Trophoblast cell (in vitro differentiated cells and primary cell): ENCODE measurements at regions not wholly inside any gene's neighbourhood (a gene's known extent, or its start where the extent isn't known, plus 50 kb on each side); places are given as distances from the start of the nearest gene placed in this dataset.

Source experiments
- DNase-seq, 2 donors: peaks; one replicate each; pipeline ENCODE4 v3.0.0-alpha.2; 2016
- H2AFZ ChIP-seq: 2 replicates; pipeline ENCODE4 v1.6.1; 2013; ENCODE audit warnings: low read length, moderate library complexity, mild to moderate bottlenecking; ENCODE audit not compliant: insufficient read depth, poor library complexity
- H2AK5ac ChIP-seq: 2 replicates; pipeline ENCODE4 v1.6.1; 2013; ENCODE audit warnings: mild to moderate bottlenecking, low read length
- H2BK120ac ChIP-seq: 2 replicates; pipeline ENCODE4 v1.6.1; 2013; ENCODE audit warnings: low read length, mild to moderate bottlenecking, moderate library complexity; ENCODE audit not compliant: insufficient read depth, poor library complexity
- H2BK12ac ChIP-seq: 2 replicates; pipeline ENCODE4 v1.6.1; 2013; ENCODE audit warnings: mild to moderate bottlenecking, low read length, moderate library complexity
- H2BK5ac ChIP-seq: 2 replicates; pipeline ENCODE4 v1.6.1; 2013; ENCODE audit warnings: low read length, low read depth, moderate library complexity, mild to moderate bottlenecking; ENCODE audit not compliant: poor library complexity
- H3K14ac ChIP-seq: 2 replicates; pipeline ENCODE4 v1.6.1; 2013; ENCODE audit warnings: mild to moderate bottlenecking, low read length
- H3K18ac ChIP-seq: 2 replicates; pipeline ENCODE4 v1.6.1; 2013; ENCODE audit warnings: mild to moderate bottlenecking, low read length
- H3K23ac ChIP-seq: 2 replicates; pipeline ENCODE4 v1.6.1; 2013; ENCODE audit warnings: low read length
- H3K27ac ChIP-seq: 2 replicates; pipeline ENCODE4 v1.5.1; 2013; ENCODE audit warnings: low read depth, mild to moderate bottlenecking, inconsistent platforms, low read length, moderate library complexity
- H3K27me3 ChIP-seq: 2 replicates; pipeline ENCODE4 v1.6.1; 2013; ENCODE audit warnings: inconsistent platforms, mild to moderate bottlenecking, low read length, moderate library complexity; ENCODE audit not compliant: insufficient read depth
- H3K36me3 ChIP-seq, 2 experiments: 1 replicate in 1 of 2; 2 replicates in 1 of 2; pipeline ENCODE4 v1.6.1; 2013; ENCODE audit warnings: low read length in 2 of 2, mild to moderate bottlenecking in 2 of 2, moderate library complexity in 1 of 2; ENCODE audit not compliant: insufficient read depth in 2 of 2, control insufficient read depth in 1 of 2
- H3K4ac ChIP-seq: 2 replicates; pipeline ENCODE4 v1.6.1; 2013; ENCODE audit warnings: low read depth, mild to moderate bottlenecking, low read length, moderate library complexity
- H3K4me1 ChIP-seq, 2 experiments: 1 replicate in 1 of 2; 2 replicates in 1 of 2; pipeline ENCODE4 v1.6.1; 2013; ENCODE audit warnings: low read length in 2 of 2, mild to moderate bottlenecking in 2 of 2, moderate library complexity in 1 of 2; ENCODE audit not compliant: insufficient read depth in 2 of 2, control insufficient read depth in 1 of 2
- H3K4me2 ChIP-seq: 2 replicates; pipeline ENCODE4 v1.6.1; 2013; ENCODE audit warnings: inconsistent platforms, mild to moderate bottlenecking, low read length, moderate library complexity
- H3K4me3 ChIP-seq: 2 replicates; pipeline ENCODE4 v1.5.1; 2013; ENCODE audit warnings: mild to moderate bottlenecking, low read depth, low read length, inconsistent platforms
- H3K79me1 ChIP-seq: one replicate; pipeline ENCODE4 v1.6.1; 2013; ENCODE audit warnings: low read length
- H3K79me2 ChIP-seq: 2 replicates; pipeline ENCODE4 v1.6.1; 2013; ENCODE audit warnings: low read length, mild to moderate bottlenecking; ENCODE audit not compliant: control insufficient read depth, insufficient read depth, poor library complexity
- H3K9ac ChIP-seq: 2 replicates; pipeline ENCODE4 v1.6.1; 2013; ENCODE audit warnings: mild to moderate bottlenecking, low read length
- H3K9me3 ChIP-seq: 2 replicates; pipeline ENCODE4 v1.6.1; 2013; ENCODE audit warnings: low read depth, mild to moderate bottlenecking, control low read depth, inconsistent platforms, low read length; ENCODE audit not compliant: insufficient read depth
- H4K12ac ChIP-seq: 2 replicates; pipeline ENCODE4 v1.6.1; 2013; ENCODE audit warnings: low read depth, mild to moderate bottlenecking, low read length, moderate library complexity
- H4K8ac ChIP-seq: 2 replicates; pipeline ENCODE4 v1.6.1; 2013; ENCODE audit warnings: low read depth, mild to moderate bottlenecking, low read length, moderate library complexity
- H4K91ac ChIP-seq: one replicate; pipeline ENCODE4 v1.6.1; 2013; ENCODE audit warnings: low read depth, mild to moderate bottlenecking, low read length, moderate library complexity
- WGBS: extraction: QIAGEN DNeasy Blood & Tissue Kit; methylation state at CpG from one replicate; pipeline ENCODE4 v1.1.7; 2013; ENCODE audit warnings: missing lambda C conversion rate; ENCODE audit not compliant: insufficient read length, insufficient coverage; ENCODE audit errors: extremely low coverage; 5-methylcytosine and 5-hydroxymethylcytosine counted together

DNA sequence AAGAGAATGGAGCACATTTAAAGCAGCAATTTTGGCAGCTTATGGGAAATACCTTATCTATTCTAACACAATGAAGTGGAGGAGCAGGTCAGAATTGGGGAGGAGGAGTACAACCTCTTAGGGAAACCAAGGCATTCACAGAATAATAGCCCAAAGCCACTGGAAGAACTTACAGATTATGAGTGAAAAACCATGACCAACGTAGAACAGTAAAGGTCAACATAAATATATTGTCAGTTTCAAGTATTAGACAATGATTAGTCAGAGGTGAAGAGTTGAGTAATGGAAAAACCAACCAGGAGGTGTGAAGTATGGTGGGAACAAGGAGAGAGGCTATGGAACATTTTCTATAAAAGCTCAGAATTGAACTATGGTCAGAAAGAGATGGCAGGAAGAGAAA lies 304.3 kb upstream of the SP4 start:
- Histone ChIP-seq H2AFZ (no peak overlapping the region), H4K12ac (no peak overlapping the region), H3K79me1 (no peaks in the 10 kb centered on the region), H4K8ac (no peak overlapping the region), H3K14ac (no peak overlapping the region), H3K27me3 (no peaks in the 10 kb centered on the region), H3K4ac (no peak overlapping the region), H3K27ac (no peak overlapping the region), H3K9ac (no peak overlapping the region), H3K4me2 (no peak overlapping the region), H2BK120ac (no peak overlapping the region), H3K18ac (no peak overlapping the region), H3K4me1 (no peaks in the 10 kb centered on the region), H4K91ac (no peak overlapping the region), H3K9me3 (no peaks in the 10 kb centered on the region), H3K4me3 (no peak overlapping the region), H3K79me2 (no peaks in the 10 kb centered on the region), H2BK12ac (no peak overlapping the region), H2AK5ac (no peak overlapping the region), H3K23ac (no peak overlapping the region), H3K36me3 (no peaks in the 10 kb centered on the region), H2BK5ac (no peak overlapping the region)
- no CpG with 5 or more reads among the region's 1 CpG for WGBS
- no peak for DNase-seq

DNA sequence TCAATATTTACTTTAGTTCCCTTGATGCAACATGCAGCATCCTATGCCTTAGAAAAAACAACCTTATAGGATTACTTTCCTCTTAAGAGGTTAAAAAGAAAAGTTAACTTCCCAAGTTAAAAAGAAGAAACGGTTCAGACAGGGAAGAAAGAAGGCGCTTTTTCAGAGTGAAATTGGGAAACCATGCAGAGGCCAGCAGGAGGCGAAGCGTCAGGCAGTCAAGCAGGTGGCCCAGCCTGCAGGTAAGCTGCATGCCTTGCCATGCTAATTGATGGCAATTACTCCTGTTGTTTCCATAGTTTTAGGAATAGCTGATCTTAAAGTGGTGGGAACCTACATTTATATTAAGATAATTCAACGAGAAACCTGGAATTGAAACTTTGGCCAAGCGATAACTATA lies 302.6 kb upstream of the SP4 start:
- H3K27me3 ChIP-seq, result no peaks in the 10 kb centered on the region
- H3K23ac ChIP-seq, result no peak overlapping the region
- H4K12ac ChIP-seq, result no peak overlapping the region
- H2BK5ac ChIP-seq, result no peak overlapping the region
- no peaks in the 10 kb centered on the region for H3K79me2 ChIP-seq
- no peak overlapping the region for H2AK5ac ChIP-seq
- H4K91ac ChIP-seq, result no peak overlapping the region
- H3K4me3 ChIP-seq, result no peak overlapping the region
- H2BK120ac ChIP-seq, result no peak overlapping the region
- no peak overlapping the region for H2AFZ ChIP-seq
- H3K9me3 ChIP-seq, result no peaks in the 10 kb centered on the region
- no peak for DNase-seq
- no peaks in the 10 kb centered on the region for H3K36me3 ChIP-seq
- no peak overlapping the region for H3K4me2 ChIP-seq
- no peak overlapping the region for H3K9ac ChIP-seq
- H2BK12ac ChIP-seq, result no peak overlapping the region
- no peak overlapping the region for H3K18ac ChIP-seq
- no peaks in the 10 kb centered on the region for H3K79me1 ChIP-seq
- H3K14ac ChIP-seq, result no peak overlapping the region
- no peak overlapping the region for H3K27ac ChIP-seq
- H3K4me1 ChIP-seq, result no peaks in the 10 kb centered on the region
- H4K8ac ChIP-seq, result no peak overlapping the region
- no CpG with 5 or more reads among the region's 6 CpGs for WGBS
- H3K4ac ChIP-seq, result no peak overlapping the region

DNA sequence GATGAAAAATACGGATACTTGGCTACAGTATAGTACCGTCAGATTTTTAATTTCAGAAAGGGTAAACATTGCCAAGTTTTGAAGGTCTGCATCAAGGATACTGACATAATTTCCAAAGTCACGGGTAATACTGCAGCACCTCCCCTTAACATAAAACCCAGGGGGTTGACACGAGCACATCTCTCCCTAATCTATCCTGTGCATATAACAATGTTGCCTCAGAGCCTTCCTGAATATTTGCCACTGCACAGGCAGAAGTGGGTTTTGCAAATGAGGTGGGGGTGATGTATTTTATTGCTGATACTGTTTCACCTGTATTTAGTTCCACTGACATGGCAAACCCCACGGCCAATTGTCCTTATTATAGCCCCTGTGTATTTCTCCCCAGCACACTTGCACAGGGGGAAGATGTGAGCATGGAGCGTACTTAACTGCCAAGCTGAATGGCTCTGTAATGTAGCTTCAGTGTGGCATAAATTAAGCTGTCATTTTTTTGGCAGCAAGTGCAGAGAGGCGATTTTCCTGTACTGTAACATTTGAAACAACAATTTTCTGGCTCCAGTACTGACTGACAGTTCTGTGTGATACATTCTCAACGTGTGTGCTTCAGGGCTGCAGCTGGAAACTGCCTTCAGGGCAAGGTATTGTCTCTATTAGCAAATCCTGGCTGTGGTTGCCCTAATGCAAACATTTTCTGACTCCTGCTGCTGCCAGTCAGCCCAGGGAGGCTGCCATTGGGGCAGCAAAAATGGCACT lies 299.6 kb upstream of the SP4 start:
- no peak overlapping the region for H2BK12ac ChIP-seq
- no peaks in the 10 kb centered on the region for H3K9me3 ChIP-seq
- no peak overlapping the region for H3K23ac ChIP-seq
- H3K79me1 ChIP-seq, result no peaks in the 10 kb centered on the region
- H3K9ac ChIP-seq, result no peak overlapping the region
- peak in 1 of 2 donors; percentile 2 for DNase-seq
- no peak overlapping the region for H3K18ac ChIP-seq
- no peak overlapping the region for H3K4me2 ChIP-seq
- no peak overlapping the region for H2BK5ac ChIP-seq
- no peak overlapping the region for H2AK5ac ChIP-seq
- no peak overlapping the region for H3K14ac ChIP-seq
- no peak overlapping the region for H3K4ac ChIP-seq
- H4K12ac ChIP-seq, result no peak overlapping the region
- no CpG with 5 or more reads among the region's 8 CpGs for WGBS
- no peak overlapping the region for H3K27ac ChIP-seq
- H3K4me3 ChIP-seq, result no peak overlapping the region
- H3K4me1 ChIP-seq, result no peaks in the 10 kb centered on the region
- no peak overlapping the region for H2AFZ ChIP-seq
- H3K79me2 ChIP-seq, result no peaks in the 10 kb centered on the region
- no peak overlapping the region for H2BK120ac ChIP-seq
- H3K36me3 ChIP-seq, result no peaks in the 10 kb centered on the region
- H4K8ac ChIP-seq, result no peak overlapping the region
- no peak overlapping the region for H4K91ac ChIP-seq
- no peaks in the 10 kb centered on the region for H3K27me3 ChIP-seq

DNA sequence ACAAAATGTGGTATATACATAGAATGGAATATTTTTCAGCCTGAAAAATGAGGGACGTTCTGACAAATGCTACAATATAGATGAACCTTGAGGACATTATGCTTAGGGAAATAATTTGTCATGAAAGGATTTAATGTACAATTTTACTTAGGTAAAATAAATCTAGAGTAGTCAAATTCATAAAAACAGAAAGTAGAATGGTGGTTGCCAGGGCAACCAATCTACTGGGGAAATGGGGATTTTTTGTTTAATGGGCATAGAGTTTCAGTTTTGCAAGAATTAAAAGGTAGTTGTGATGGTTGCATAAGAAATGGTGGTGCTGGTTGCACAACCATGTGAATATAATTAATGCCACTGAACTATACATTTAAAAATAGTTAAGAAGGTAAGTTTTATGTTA lies 296.0 kb upstream of the SP4 start:
- H3K79me1 ChIP-seq, result no peaks in the 10 kb centered on the region
- no peak overlapping the region for H3K4me3 ChIP-seq
- no peak overlapping the region for H3K27ac ChIP-seq
- no peak overlapping the region for H2AFZ ChIP-seq
- no peaks in the 10 kb centered on the region for H3K4me1 ChIP-seq
- no peak overlapping the region for H4K8ac ChIP-seq
- H3K23ac ChIP-seq, result no peak overlapping the region
- no peaks in the 10 kb centered on the region for H3K79me2 ChIP-seq
- H4K12ac ChIP-seq, result no peak overlapping the region
- H3K27me3 ChIP-seq, result no peaks in the 10 kb centered on the region
- no peak for DNase-seq
- H2AK5ac ChIP-seq, result no peak overlapping the region
- H4K91ac ChIP-seq, result no peak overlapping the region
- no peak overlapping the region for H3K4me2 ChIP-seq
- no CpG with 5 or more reads among the region's 1 CpG for WGBS
- H2BK12ac ChIP-seq, result no peak overlapping the region
- no peak overlapping the region for H3K14ac ChIP-seq
- H2BK120ac ChIP-seq, result no peak overlapping the region
- H2BK5ac ChIP-seq, result no peak overlapping the region
- no peaks in the 10 kb centered on the region for H3K9me3 ChIP-seq
- H3K18ac ChIP-seq, result no peak overlapping the region
- H3K4ac ChIP-seq, result no peak overlapping the region
- no peaks in the 10 kb centered on the region for H3K36me3 ChIP-seq
- H3K9ac ChIP-seq, result no peak overlapping the region
